Neural progenitor cell (in vitro differentiated cells): ENCODE measurements at regions not wholly inside any gene's neighbourhood (a gene's known extent, or its start where the extent isn't known, plus 50 kb on each side); places are given as distances from the start of the nearest gene placed in this dataset.

Source experiments
- DNase-seq: peaks from one replicate; pipeline ENCODE4 v3.0.0-alpha.2; 2016; ENCODE audit warnings: low spot score
- H2AFZ ChIP-seq: fragments of 200-600 bp; sonication (generic); replicated peaks from 2 replicates; pipeline ENCODE4 v1.6.1; 2016; ENCODE audit warnings: antibody characterized with exemption
- H3F3A ChIP-seq: fragments of 200-600 bp; sonication (generic); 2 replicates; pipeline ENCODE4 v1.6.1; 2016; ENCODE audit warnings: antibody characterized with exemption, low read depth
- H3K27ac ChIP-seq: fragments of 200-600 bp; sonication (generic); 2 replicates; pipeline ENCODE4 v1.5.1; 2016; ENCODE audit warnings: mild to moderate bottlenecking
- H3K27me3 ChIP-seq: fragments of 200-600 bp; sonication (generic); 2 replicates; pipeline ENCODE4 v1.6.1; 2016; ENCODE audit warnings: mild to moderate bottlenecking, moderate library complexity
- H3K36me3 ChIP-seq: fragments of 200-600 bp; sonication (generic); 2 replicates; pipeline ENCODE4 v1.5.1; 2016
- H3K4me1 ChIP-seq: fragments of 200-600 bp; sonication (generic); 2 replicates; pipeline ENCODE4 v1.6.1; 2016; ENCODE audit warnings: mixed run types
- H3K4me2 ChIP-seq: fragments of 200-600 bp; sonication (generic); 2 replicates; pipeline ENCODE4 v1.6.1; 2016
- H3K4me3 ChIP-seq: fragments of 200-600 bp; sonication (generic); 2 replicates; pipeline ENCODE4 v1.5.1; 2016
- H3K79me2 ChIP-seq: fragments of 200-600 bp; sonication (generic); 2 replicates; pipeline ENCODE4 v1.6.1; 2016; ENCODE audit warnings: low read depth
- H3K9ac ChIP-seq: fragments of 200-600 bp; sonication (generic); 2 replicates; pipeline ENCODE4 v1.6.1; 2016
- H3K9me3 ChIP-seq: fragments of 200-600 bp; sonication (generic); 2 replicates; pipeline ENCODE4 v1.5.1; 2016; ENCODE audit warnings: low read depth
- H4K20me1 ChIP-seq: fragments of 200-600 bp; sonication (generic); 2 replicates; pipeline ENCODE4 v1.6.1; 2016; ENCODE audit warnings: low read depth
- H3K27ac Mint-ChIP-seq: 3 replicates; pipeline ENCODE4 v1.8.0; 2021; ENCODE audit warnings: mixed read lengths
- H3K27me3 Mint-ChIP-seq: 2 replicates; pipeline ENCODE4 v1.8.0; 2022; ENCODE audit warnings: low read depth, mild to moderate bottlenecking, inconsistent platforms, moderate library complexity, mixed read lengths; ENCODE audit not compliant: insufficient read depth
- H3K36me3 Mint-ChIP-seq: 3 replicates; pipeline ENCODE4 v1.8.0; 2021; ENCODE audit warnings: mixed read lengths
- H3K4me1 Mint-ChIP-seq: 3 replicates; pipeline ENCODE4 v1.8.0; 2021; ENCODE audit warnings: mixed read lengths
- H3K4me3 Mint-ChIP-seq: 3 replicates; pipeline ENCODE4 v1.8.0; 2021; ENCODE audit warnings: mild to moderate bottlenecking, moderate library complexity, mixed read lengths
- H3K9me3 Mint-ChIP-seq: 3 replicates; pipeline ENCODE4 v1.8.0; 2020; ENCODE audit warnings: mixed read lengths
- CTCF ChIP-seq: fragments of 200-600 bp; sonication (generic); IDR thresholded peaks from 2 replicates; pipeline ENCODE4 v1.5.1; 2017; ENCODE audit warnings: antibody characterized with exemption, mild to moderate bottlenecking
- EZH2 ChIP-seq: fragments of 200-600 bp; sonication (generic); IDR thresholded peaks from 2 replicates; pipeline ENCODE4 v1.6.1; 2017; ENCODE audit warnings: antibody characterized with exemption, mild to moderate bottlenecking, moderate library complexity
- EZH2phosphoT487 ChIP-seq: fragments of 200-600 bp; sonication (generic); IDR thresholded peaks from 2 replicates; pipeline ENCODE4 v1.6.1; 2017; ENCODE audit warnings: antibody characterized with exemption

DNA sequence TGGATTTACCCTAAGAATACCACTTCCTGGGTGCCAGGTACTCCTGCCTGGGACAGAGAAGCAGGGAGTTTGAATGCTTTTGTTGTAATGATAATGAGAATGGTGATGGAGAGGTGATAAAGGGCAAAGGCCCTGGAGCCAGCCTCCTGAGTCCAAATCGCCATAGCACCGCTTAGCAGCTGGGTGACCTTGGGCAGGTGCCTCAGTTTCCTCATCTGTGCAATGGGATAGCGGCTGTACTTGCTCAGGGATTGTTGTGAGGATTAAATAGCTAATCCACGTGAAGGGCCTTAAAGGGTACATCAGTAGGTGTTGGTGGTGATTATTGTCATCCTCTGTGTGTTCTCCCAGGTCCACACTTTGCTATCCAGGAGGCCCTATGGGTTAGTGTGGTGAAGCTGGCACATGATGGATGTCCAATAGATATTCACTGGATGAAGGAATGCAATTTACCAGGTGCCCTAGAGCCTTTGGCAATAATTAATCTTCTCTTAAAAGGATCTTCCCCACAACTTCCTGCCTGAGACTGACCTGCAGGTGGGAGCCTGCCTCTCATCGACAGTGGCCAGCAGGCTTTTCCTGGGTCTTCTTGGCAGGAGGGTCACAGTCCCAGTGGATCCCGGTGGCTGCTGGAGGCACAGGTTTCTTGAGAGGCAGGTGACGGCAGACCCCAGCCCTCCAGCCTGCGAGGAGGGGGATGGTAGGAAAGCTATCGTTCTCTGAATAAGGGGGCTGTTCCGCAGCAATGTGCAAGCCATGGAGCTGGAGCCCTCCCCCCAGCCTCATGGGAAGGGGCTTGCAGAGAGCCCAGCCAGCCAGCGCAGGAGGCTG lies 160.2 kb downstream of the MACROH2A1 start:
- H3K27ac Mint-ChIP-seq = no peak overlapping the region
- H3K27ac ChIP-seq = no peak overlapping the region
- no peak overlapping the region for H3K4me2 ChIP-seq
- no peak overlapping the region for H3K9ac ChIP-seq
- H3K27me3 ChIP-seq = no peaks in the 10 kb centered on the region
- no peaks in the 10 kb centered on the region for H3K36me3 ChIP-seq
- TF ChIP-seq CTCF (no peak), EZH2phosphoT487 (no peak), EZH2 (no peak)
- DNase-seq = no peak
- H3K79me2 ChIP-seq = no peaks in the 10 kb centered on the region
- no peaks in the 10 kb centered on the region for H3K9me3 ChIP-seq
- no peak overlapping the region for H3K4me3 Mint-ChIP-seq
- H3K9me3 Mint-ChIP-seq = no peaks in the 10 kb centered on the region
- peaks cover 14% of the 10 kb centered on the region for H3K27me3 Mint-ChIP-seq
- H3F3A ChIP-seq = no peaks in the 10 kb centered on the region
- no peak overlapping the region for H3K4me3 ChIP-seq
- H3K4me1 Mint-ChIP-seq = peaks cover 37% of the 10 kb centered on the region
- H3K4me1 ChIP-seq = peaks cover 7% of the 10 kb centered on the region
- H3K36me3 Mint-ChIP-seq = no peaks in the 10 kb centered on the region
- no peak overlapping the region for H2AFZ ChIP-seq
- no peaks in the 10 kb centered on the region for H4K20me1 ChIP-seq

DNA sequence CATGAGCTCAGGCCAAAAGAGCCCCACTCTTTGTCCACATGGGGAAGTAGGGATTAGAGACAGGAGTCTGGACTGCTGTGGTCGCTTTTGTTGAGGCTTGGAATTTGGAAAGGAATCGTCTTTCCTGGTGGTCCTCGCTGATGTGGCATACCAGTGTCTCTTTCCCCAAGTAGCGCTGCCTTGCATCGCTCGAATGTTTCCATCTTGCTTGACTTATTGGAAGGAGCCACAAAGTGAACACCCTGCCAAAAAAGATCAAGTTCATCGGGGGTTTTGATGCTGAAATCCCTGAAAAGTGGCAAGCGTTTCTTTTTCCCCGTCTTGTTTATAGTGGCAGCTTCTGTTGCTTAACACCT lies 161.3 kb downstream of the MACROH2A1 start:
- no peaks in the 10 kb centered on the region for H3K36me3 Mint-ChIP-seq
- H3K9me3 Mint-ChIP-seq = no peaks in the 10 kb centered on the region
- no peak overlapping the region for H3K27ac Mint-ChIP-seq
- H2AFZ ChIP-seq = no peak overlapping the region
- H3K4me1 Mint-ChIP-seq = peaks cover 37% of the 10 kb centered on the region
- H3K36me3 ChIP-seq = no peaks in the 10 kb centered on the region
- no peaks in the 10 kb centered on the region for H4K20me1 ChIP-seq
- no peaks in the 10 kb centered on the region for H3F3A ChIP-seq
- H3K9ac ChIP-seq = no peak overlapping the region
- no peaks in the 10 kb centered on the region for H3K27me3 ChIP-seq
- TF ChIP-seq EZH2 = no peak
- TF ChIP-seq CTCF = no peak
- no peak for TF ChIP-seq EZH2phosphoT487
- H3K27me3 Mint-ChIP-seq = peaks cover 22% of the 10 kb centered on the region
- no peak overlapping the region for H3K4me3 Mint-ChIP-seq
- peak; percentile 43 for DNase-seq
- no peak overlapping the region for H3K27ac ChIP-seq
- peaks cover 7% of the 10 kb centered on the region for H3K4me1 ChIP-seq
- no peaks in the 10 kb centered on the region for H3K79me2 ChIP-seq
- H3K9me3 ChIP-seq = no peaks in the 10 kb centered on the region
- no peak overlapping the region for H3K4me3 ChIP-seq
- H3K4me2 ChIP-seq = no peak overlapping the region

DNA sequence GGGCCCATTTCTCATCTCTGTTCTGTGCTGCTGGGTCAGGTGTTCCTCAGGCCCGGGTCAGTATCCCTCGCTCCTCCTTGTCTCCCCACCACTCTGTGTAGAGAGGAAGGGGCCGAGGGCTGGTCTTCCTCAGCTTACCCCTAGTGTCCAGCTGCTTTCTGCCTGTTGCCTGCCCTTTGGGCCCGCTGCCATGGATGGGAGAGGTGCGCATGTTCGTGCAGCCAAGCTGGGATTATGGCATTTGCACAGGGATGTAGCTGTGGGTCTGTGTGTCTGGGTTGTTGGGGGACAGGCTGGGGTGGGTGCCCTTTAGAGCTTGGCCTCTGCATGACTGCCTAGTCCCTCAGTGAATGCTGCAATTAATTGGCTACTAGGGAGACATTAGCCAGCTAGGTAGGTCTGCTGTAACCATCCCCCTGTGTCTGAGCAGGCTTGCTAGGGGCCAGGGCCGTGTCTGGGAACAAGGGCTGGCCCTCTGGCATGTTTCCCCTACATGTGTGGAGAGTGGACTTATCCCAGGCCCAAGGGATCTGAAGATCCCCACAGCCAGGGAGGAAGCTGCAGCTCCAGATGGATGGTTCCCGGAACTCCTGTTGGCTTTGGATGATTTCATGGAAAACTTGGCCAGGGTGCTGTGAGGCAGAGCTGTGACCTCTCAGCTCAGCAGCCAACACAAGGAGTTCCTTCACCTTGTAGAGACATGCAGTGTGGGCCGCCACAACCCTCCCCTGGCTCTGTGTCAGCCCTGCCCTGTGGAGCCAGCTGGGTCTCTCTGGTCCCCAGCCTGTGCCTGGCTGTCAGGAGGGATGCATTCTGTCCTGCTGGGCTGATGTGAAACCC lies 161.9 kb downstream of the MACROH2A1 start:
- TF ChIP-seq EZH2 (no peak), CTCF (no peak)
- no peak overlapping the region for H3K9ac ChIP-seq
- Mint-ChIP-seq H3K9me3 (no peaks in the 10 kb centered on the region), H3K27me3 (peaks cover 18% of the 10 kb centered on the region), H3K4me3 (no peak overlapping the region), H3K27ac (no peak overlapping the region), H3K36me3 (no peaks in the 10 kb centered on the region), H3K4me1 (peaks cover 34% of the 10 kb centered on the region)
- no peaks in the 10 kb centered on the region for H3K36me3 ChIP-seq
- no peaks in the 10 kb centered on the region for H4K20me1 ChIP-seq
- DNase-seq = no peak
- no peaks in the 10 kb centered on the region for H3K9me3 ChIP-seq
- H3K4me1 ChIP-seq = peaks cover 7% of the 10 kb centered on the region
- no peak overlapping the region for H3K4me2 ChIP-seq
- no peak overlapping the region for H3K4me3 ChIP-seq
- H3K27me3 ChIP-seq = no peaks in the 10 kb centered on the region
- no peak overlapping the region for H2AFZ ChIP-seq
- H3F3A ChIP-seq = no peaks in the 10 kb centered on the region
- H3K79me2 ChIP-seq = no peaks in the 10 kb centered on the region
- H3K27ac ChIP-seq = no peak overlapping the region
